ENCODE measurements at regions not wholly inside any gene's neighbourhood (a gene's known extent, or its start where the extent isn't known, plus 50 kb on each side); places are given as distances from the start of the nearest gene placed in this dataset.
"Not testable (repeated sequence)": the region's sequence is repeated elsewhere in the genome, so short reads cannot be mapped to it uniquely, and the experiment has no call there.

DNA sequence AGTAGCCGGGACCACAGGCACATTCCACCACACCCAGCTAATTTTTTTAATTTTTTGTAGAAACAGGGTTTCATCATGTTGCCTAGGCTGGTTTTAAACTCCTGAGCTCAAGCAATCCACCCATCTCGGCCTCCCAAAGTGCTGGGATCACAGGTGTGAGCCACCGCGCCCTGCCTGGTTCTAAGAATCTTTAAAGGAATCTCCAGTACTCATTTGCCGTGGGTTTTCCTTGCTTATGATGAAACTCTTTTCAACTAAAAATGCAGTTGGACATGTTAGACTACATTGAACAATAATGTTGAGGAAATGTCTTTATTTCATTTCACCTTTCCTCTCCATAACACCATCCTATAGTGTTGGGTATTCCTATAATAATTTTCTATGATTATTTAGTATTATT lies 121.6 kb downstream of the ZNF281 start:
- no peak for DNase-seq (ENCODE audit: low read depth)
- no peak overlapping the region for H3K4me3 ChIP-seq (ENCODE audit: low read length)
- TF ChIP-seq, protein P1, sequence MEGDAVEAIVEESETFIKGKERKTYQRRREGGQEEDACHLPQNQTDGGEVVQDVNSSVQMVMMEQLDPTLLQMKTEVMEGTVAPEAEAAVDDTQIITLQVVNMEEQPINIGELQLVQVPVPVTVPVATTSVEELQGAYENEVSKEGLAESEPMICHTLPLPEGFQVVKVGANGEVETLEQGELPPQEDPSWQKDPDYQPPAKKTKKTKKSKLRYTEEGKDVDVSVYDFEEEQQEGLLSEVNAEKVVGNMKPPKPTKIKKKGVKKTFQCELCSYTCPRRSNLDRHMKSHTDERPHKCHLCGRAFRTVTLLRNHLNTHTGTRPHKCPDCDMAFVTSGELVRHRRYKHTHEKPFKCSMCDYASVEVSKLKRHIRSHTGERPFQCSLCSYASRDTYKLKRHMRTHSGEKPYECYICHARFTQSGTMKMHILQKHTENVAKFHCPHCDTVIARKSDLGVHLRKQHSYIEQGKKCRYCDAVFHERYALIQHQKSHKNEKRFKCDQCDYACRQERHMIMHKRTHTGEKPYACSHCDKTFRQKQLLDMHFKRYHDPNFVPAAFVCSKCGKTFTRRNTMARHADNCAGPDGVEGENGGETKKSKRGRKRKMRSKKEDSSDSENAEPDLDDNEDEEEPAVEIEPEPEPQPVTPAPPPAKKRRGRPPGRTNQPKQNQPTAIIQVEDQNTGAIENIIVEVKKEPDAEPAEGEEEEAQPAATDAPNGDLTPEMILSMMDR (conservative IDR thresholded peaks at IDR 0.05; ENCODE audit: low read length) = no peak

DNA sequence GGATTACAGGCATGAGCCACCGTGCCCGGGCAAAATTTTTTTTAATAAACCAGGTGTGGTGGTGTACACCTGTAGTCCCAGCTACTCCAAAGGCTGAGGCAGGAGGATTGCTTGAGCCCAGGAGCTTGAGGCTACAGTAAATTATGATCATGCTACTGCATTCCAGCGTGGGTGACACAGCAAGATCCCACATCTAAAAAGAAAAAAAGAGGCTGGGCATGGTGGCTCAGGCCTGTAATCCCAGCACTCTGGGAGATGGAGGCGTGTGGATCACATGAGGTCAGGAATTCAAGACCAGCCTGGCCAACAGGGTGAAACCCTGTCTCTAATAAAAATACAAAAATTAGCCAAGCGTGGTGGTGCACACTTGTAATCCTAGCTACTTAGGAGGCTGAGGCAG lies 125.6 kb downstream of the ZNF281 start:
- H3K4me3 ChIP-seq (ENCODE audit: low read length); DNase-seq (ENCODE audit: low read depth): not testable (repeated sequence)

DNA sequence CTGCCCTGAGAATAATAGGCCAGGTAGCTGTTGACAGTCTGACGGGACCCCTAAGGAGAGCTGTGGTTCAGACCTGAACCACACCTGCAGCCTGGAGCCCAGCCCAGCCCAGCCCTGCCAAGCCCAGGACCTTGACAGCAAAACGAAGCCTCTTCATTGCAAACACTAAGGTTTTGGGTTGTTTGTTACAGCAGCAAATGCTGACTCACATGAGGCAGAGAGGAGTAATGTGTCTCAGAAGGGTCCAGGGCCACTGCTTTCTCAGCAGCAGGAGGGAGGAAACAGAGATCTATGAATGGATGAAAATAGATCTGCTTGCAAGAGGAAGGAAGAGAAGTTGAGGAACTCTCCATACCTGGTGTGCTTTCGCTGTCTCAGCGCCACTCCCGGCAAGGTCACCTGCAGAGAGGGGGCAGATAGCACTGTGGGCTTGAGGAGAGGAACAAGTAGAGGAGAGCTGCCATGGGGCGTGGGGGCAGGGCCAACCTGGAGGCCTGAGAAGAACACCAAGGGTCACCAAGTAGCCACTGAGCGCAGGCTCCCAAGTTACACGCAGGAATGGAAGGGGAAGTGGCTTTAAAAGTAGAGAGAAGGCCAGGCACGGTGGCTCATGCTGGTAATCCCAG lies 127.2 kb downstream of the ZNF281 start:
- no peak for DNase-seq (ENCODE audit: low read depth)
- TF ChIP-seq, protein P1 (conservative IDR thresholded peaks at IDR 0.05; ENCODE audit: low read length) = no peak
- H3K4me3 ChIP-seq (ENCODE audit: low read length) = no peak overlapping the region

DNA sequence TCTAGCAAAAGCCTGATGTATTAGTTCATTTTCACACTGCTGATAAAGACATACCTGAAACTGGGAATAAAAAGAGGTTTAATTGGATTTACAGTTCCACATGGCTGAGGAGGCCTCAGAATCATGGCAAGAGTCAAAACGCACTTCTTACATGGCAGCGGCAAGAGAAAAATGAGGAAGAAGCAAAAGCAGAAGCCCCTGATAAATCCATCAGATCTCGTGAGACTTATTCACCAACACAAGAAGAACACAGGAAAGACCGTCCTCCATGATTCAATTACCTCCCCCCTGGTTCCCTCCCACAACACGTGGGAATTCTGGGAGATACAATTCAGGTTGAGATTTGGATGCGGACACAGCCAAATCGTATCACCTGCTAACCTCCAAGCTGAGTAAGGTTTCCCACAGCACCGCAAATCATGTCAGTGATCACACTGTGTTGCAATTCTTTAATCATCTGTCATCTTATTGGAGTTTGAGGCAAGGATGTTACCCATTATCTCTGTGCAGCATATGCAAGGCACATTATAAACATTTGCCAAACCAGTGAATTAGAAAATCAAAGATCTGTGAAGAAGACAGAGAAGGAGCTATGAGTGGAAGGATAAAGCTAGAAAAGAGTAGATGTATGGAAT lies 128.5 kb downstream of the ZNF281 start:
- DNase-seq (ENCODE audit: low read depth) = peak; percentile 51
- H3K4me3 ChIP-seq (ENCODE audit: low read length) = no peak overlapping the region
- TF ChIP-seq, protein P1 (conservative IDR thresholded peaks at IDR 0.05; ENCODE audit: low read length) = no peak

DNA sequence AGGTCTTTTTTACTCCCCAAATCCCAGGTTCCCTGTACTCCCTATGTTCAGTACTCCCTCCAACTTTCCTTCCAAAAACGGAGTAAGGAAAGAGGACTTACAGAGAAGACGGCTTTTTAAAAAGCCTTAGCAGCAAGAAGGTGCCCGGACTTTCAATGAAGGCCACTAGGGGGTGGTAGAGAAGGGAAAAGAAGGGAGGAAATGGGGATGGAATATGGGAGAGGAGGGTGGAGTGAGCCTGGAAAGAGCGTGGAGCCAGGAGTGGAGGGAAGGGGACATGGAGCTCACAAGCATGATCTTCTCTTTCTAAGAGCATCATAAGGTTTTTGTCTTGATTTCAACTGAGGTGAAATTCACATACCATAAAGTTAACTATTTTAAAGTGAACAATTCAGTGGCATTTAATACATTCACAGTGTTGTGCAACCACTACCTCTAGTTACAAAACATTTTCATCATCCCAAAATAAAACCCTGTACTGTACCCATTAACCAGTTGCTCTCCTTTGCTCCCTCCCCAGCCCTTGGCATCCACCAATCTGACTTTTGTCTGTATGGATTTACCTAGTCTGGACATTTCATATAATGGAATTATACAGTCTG lies 129.9 kb downstream of the ZNF281 start:
- no peak overlapping the region for H3K4me3 ChIP-seq (ENCODE audit: low read length)
- DNase-seq (ENCODE audit: low read depth) = peak; percentile 43
- TF ChIP-seq, protein P1 (conservative IDR thresholded peaks at IDR 0.05; ENCODE audit: low read length) = peak; percentile 57

DNA sequence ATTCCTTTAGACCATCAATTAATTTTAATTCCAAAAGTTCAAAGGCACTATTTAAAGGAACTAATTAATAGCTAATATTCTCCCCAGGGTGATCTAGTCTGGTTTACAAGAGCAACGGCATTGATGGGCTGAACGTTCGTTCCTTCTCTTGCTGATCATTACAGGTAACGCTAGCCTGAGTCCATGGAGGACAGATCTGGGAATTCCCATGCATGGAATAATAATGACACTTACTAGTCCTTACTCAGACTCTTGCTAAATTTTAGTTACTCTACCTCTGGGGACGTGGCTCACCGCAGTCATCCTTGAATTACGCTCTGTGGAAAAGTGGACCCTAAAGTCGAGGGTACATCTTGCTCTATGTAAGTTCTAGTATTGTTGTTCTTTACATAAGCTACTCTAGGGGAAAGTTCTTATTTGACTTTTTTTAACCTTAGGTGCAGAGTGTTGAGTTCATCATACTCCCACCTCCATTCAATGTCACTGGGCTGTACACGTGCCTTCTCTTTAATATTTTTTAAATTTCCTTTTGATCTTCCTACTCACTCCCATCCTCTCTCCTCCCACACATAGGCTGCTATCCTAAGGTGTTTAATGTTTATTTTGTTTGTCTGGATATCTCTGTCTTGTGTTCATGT lies 133.9 kb downstream of the ZNF281 start:
- no peak for DNase-seq (ENCODE audit: low read depth)
- H3K4me3 ChIP-seq (ENCODE audit: low read length) = no peak overlapping the region
- TF ChIP-seq, protein P1 (conservative IDR thresholded peaks at IDR 0.05; ENCODE audit: low read length) = no peak

DNA sequence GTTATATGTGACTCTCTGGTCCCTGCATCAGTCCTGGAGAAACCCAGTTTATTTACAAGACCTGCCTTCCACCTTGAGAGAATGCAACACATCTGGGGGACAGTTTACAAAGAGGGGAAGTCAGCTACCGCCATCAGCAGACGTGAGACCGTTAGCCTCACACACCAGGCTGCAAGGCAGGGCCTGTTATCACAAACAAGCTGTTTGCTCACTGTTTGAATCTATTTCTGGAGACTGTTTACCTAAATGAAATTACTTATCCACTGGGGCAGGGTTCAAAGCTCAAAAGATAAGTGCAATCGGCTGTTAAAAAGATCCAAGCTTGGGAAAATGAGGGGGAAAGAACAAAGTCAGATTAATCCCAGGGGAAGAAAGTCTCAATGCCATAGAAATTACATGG lies 134.4 kb downstream of the ZNF281 start:
- no peak for DNase-seq (ENCODE audit: low read depth)
- H3K4me3 ChIP-seq (ENCODE audit: low read length) = no peak overlapping the region
- TF ChIP-seq, protein P1 (conservative IDR thresholded peaks at IDR 0.05; ENCODE audit: low read length) = no peak

Data from AG10803 (cell line).